Colonic mucosa (tissue), 4 donors: ENCODE measurements at regions not wholly inside any gene's neighbourhood (a gene's known extent, or its start where the extent isn't known, plus 50 kb on each side); places are given as distances from the start of the nearest gene placed in this dataset.
"Not testable (repeated sequence)": the region's sequence is repeated elsewhere in the genome, so short reads cannot be mapped to it uniquely, and the experiment has no call there.

ENCODE experiments used
- DNase-seq: peaks from one replicate; pipeline ENCODE4 v3.0.0-alpha.2; 2020
- H3K27ac ChIP-seq: fragments of 200-600 bp; one replicate; pipeline ENCODE4 v1.8.0; 2021
- H3K27me3 ChIP-seq: fragments of 200-600 bp; one replicate; pipeline ENCODE4 v1.8.0; 2021
- H3K36me3 ChIP-seq: fragments of 200-600 bp; one replicate; pipeline ENCODE4 v1.8.0; 2021
- H3K4me1 ChIP-seq: fragments of 200-600 bp; one replicate; pipeline ENCODE4 v1.8.0; 2021; ENCODE audit warnings: mild to moderate bottlenecking
- H3K4me3 ChIP-seq: fragments of 200-600 bp; one replicate; pipeline ENCODE4 v1.8.0; 2021
- H3K9ac ChIP-seq, 2 donors: one replicate each; pipeline ENCODE4 v1.7.0; 2013; ENCODE audit warnings: control low read depth in 2 of 2, low read depth in 2 of 2, low read length in 2 of 2
- H3K9me3 ChIP-seq: fragments of 200-600 bp; one replicate; pipeline ENCODE4 v1.8.0; 2021
- intact Hi-C: fragments of 100-400 bp; cut with DNase I; formaldehyde crosslinking; loops from one replicate; pipeline ENCODE4 v1.14.1; 2022
- TF ChIP-seq, protein P1 (sequence below): fragments of 200-600 bp; IDR thresholded peaks from one replicate; pipeline ENCODE4 v1.8.0; 2022; ENCODE audit warnings: antibody characterized with exemption, mild to moderate bottlenecking
- donor health status: healthy.
- donor health status: DM: no; HTN: no; CAD: no.
- donor health status: DM: no; HTN: no; CAD: no.

DNA sequence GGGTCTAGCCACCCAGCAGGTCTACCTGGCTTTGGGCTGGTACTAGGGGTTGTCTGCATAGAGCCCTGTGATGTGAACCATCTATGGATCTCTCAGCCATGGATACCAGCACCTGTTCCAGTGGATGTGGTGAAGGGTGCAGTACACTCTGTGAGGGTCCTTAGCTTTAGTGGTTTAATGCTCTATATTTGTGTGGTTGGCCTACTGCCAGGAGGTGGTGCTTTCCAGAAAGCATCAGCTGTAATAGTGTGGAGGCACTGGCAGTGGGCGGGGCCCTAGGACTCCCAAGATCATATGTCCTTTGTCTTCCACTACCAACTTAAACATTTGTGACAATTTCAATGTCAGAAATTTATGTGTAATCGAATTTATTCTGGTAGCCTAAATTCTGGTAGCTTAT lies 1065.1 kb downstream of the RPIA start:
- H3K4me3 ChIP-seq, H3K36me3 ChIP-seq, H3K9ac ChIP-seq, H3K27ac ChIP-seq, H3K4me1 ChIP-seq, intact Hi-C loops, DNase-seq, H3K27me3 ChIP-seq, H3K9me3 ChIP-seq: not testable (repeated sequence)

DNA sequence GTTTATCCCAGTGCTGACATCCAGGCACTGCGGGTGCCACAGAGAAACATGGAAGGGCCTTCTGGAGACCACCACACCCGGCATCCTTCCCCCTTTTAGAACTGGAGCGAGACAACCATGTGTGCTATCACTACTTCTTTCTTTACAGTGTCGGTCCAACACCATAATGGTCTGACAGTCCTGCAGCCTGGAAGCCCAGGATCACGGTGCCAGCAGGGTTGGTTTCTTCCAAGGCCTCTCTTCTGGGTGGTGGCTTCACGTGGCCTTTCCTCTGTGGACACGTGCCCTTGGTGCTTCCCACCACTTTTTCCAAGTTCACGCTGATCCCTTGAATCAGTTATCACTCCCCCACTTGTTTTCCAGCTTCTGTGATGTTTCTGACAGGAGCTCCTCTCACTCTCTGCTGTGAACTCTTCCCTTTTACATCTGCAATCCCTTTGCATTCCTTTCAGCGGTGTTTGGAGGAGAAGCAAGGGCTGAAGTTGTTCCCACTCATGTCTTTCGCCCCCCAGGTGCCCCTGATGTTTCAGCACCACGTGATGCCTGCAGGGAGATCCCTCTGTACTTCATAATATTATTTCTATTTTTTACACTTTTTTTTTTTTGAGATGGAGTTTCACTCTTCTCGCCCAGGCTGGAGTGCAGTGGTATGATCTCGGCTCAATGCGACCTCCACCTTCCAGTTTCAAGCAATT lies 1067.0 kb downstream of the RPIA start:
- intact Hi-C loops, H3K27ac ChIP-seq: not testable (repeated sequence)

DNA sequence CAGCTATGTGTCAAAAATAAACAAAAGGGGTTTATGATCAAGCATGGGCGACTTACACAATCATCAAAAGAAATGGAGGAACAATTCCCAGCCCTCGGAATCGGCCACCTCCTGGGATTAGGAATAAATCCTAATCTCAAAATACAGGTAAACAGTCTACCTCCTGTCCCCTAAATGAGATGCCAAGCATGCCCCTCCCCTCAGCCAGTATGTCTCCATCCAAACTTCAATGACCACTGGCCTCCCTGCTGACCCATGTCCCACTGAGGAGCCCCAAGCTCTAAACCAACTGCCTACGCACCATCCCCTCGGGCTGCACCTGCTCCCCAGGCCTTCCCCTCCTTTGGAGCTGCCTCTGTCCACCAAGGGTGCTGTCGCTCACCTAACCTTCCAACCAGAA lies 1069.3 kb downstream of the RPIA start:
- H3K36me3 ChIP-seq, DNase-seq, H3K9ac ChIP-seq, H3K4me3 ChIP-seq, H3K4me1 ChIP-seq, H3K27ac ChIP-seq, H3K27me3 ChIP-seq, H3K9me3 ChIP-seq, intact Hi-C loops: not testable (repeated sequence)

More for the DNA sequence above, 1067.0 kb downstream of the RPIA start:
- H3K4me1 ChIP-seq, H3K27me3 ChIP-seq, H3K36me3 ChIP-seq, DNase-seq, H3K9ac ChIP-seq, H3K4me3 ChIP-seq, H3K9me3 ChIP-seq: not testable (repeated sequence)

DNA sequence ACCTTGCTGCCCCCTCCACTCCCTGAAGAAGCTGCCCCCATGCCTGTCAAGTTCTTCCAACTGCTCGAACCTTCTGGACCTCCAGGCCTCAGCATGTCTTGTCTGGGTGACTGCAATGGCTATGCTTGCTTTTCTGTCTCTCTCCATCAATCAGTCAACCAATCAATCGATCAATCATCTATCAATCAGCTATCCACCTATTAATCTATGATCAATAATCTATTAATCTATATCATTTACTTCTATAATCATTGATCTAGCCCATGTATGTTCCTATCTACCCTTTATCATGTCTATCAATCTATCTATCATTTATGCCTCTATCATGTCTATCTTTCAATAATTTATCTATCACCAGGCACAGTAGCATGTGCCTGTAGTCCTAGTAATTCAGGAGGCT lies 1069.7 kb downstream of the RPIA start:
- H3K27me3 ChIP-seq, H3K9me3 ChIP-seq, H3K4me3 ChIP-seq, DNase-seq, H3K27ac ChIP-seq, intact Hi-C loops, H3K4me1 ChIP-seq, H3K36me3 ChIP-seq, H3K9ac ChIP-seq: not testable (repeated sequence)

DNA sequence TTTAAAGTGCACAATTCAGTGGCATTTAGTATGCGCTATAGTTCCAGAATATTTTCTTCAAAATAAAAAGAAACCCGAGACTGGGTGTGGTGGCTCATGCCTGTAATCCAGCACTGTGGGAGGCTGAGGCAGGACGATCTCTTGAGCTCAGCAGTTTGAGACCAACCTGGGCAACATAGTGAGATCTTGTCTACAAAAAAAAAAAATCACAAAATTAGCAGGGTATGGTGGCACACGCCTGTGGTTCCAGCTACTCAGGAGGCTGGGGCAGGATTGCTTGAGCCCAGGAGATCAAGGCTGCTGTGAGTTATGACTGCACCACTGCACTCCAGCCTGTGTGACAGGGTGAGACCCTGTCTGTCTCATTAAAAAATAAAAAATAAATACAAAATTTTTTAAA lies 1070.4 kb downstream of the RPIA start:
- H3K4me1 ChIP-seq, H3K27ac ChIP-seq, DNase-seq, intact Hi-C loops, H3K27me3 ChIP-seq, H3K4me3 ChIP-seq, H3K9ac ChIP-seq, H3K36me3 ChIP-seq, H3K9me3 ChIP-seq: not testable (repeated sequence)

DNA sequence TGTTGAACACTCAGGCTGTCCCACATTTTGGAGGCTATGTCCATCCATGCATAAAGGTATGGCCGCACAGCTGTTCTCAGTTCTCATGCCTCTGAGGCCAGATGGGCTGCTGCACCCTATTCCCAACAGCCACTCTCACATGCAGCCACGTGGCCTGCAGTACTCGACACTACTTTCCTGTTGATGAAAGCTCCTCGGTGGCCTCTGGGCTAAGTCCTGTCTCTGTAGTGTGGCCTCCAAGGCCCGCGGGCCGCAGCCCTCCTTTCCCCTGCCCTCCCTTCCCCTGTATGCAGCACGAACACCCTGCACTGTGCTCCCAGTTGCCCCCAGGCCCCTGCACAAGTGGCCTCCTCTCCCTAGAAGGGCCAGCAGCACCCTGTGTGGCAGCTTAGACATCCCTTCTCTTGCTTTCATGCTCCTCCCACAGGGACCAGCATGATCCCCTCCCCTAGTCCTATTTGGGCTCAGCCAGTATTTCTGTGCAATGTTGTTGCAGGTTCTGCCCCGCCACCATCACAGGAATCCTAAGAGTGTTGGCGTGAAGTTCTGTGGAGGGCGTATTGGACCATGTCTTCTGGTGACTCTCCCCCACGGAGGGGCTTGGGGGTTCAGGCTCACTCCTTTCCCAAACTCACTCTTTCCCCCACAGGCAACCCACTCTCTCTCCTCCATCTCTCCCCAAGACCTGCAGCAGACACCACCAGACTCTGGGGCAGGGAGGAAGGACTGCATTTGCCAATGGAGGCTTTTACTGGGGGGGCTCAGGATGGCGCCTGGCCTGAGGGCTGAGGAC lies 1071.2 kb downstream of the RPIA start:
- H3K9ac ChIP-seq, H3K27ac ChIP-seq, H3K4me3 ChIP-seq, intact Hi-C loops, H3K27me3 ChIP-seq, H3K4me1 ChIP-seq, H3K9me3 ChIP-seq, DNase-seq, H3K36me3 ChIP-seq: not testable (repeated sequence)

DNA sequence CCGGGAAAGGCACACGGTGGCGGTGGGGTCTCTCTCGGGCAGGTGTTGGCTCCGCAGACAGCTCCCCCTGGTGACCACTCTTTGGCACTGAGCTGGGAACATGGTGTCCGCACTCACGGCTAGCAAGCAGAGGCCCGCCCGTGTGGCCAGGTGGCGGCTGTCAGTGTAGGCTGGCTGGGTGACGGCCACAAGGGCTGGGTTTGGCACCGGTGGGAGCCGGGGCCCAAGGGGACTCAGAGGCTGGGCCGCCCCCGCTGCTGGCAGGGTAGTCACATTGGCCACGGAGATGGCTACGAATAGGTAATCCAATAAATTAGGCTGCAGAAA lies 1071.7 kb downstream of the RPIA start:
- Histone ChIP-seq H3K27me3 (no peaks in the 10 kb centered on the region), H3K4me3 (no peak overlapping the region), H3K36me3 (no peaks in the 10 kb centered on the region), H3K9me3 (no peaks in the 10 kb centered on the region), H3K27ac (no peak overlapping the region), H3K4me1 (no peaks in the 10 kb centered on the region), H3K9ac (no peak overlapping the region)
- no peak for DNase-seq
- TF ChIP-seq, protein P1, sequence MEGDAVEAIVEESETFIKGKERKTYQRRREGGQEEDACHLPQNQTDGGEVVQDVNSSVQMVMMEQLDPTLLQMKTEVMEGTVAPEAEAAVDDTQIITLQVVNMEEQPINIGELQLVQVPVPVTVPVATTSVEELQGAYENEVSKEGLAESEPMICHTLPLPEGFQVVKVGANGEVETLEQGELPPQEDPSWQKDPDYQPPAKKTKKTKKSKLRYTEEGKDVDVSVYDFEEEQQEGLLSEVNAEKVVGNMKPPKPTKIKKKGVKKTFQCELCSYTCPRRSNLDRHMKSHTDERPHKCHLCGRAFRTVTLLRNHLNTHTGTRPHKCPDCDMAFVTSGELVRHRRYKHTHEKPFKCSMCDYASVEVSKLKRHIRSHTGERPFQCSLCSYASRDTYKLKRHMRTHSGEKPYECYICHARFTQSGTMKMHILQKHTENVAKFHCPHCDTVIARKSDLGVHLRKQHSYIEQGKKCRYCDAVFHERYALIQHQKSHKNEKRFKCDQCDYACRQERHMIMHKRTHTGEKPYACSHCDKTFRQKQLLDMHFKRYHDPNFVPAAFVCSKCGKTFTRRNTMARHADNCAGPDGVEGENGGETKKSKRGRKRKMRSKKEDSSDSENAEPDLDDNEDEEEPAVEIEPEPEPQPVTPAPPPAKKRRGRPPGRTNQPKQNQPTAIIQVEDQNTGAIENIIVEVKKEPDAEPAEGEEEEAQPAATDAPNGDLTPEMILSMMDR: no peak
- intact Hi-C loops: no loop called here

DNA sequence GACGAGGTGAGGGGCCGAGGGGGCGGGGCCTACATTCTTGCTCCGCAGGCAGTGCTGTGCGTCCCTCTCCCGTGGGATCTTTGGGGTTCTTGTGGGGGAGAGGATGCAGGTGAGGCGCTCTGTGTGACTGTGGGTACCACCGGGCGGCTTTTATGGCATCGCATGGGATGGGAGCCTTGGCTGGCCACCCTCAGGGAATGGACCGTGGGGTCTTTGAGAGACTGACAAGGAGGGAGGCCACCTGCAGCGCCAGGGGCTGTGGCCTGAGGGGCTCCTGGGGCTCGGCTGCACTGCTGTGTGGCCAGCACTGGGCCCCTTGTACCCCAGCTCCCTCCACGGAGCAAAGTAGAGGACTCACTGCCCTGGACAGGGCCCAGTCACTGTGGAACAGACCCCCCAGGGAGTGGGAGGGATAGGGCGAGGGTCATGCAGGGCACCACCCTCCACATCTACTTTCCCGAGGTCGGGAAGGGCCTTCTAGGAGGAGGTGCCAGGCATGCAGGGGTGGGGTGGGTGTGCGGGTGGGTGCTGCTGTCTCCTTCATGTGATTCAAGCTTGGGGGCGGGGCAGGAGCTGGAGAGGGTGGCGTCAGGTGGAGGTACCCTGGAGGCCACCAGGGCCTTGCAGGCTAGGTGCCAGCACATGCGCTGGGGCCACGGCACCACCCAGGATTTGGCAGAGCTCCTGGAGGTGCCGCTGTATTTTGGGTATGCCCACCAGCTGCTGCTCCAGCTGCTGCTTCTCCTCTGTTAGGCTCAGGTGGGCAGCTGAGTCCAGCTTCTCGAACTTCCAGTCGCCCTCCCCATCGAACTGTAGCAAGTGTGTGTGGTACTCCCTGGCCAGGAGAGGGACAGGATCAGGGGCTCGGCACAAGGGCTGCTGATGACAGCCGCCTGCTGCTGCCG lies 1072.4 kb downstream of the RPIA start:
- Histone ChIP-seq H3K9ac (no peak overlapping the region), H3K27me3 (no peaks in the 10 kb centered on the region), H3K27ac (no peak overlapping the region), H3K9me3 (no peaks in the 10 kb centered on the region), H3K4me3 (no peak overlapping the region), H3K4me1 (no peaks in the 10 kb centered on the region), H3K36me3 (no peaks in the 10 kb centered on the region)
- DNase-seq: no peak
- intact Hi-C loops: no loop called here
- TF ChIP-seq, protein P1: no peak

DNA sequence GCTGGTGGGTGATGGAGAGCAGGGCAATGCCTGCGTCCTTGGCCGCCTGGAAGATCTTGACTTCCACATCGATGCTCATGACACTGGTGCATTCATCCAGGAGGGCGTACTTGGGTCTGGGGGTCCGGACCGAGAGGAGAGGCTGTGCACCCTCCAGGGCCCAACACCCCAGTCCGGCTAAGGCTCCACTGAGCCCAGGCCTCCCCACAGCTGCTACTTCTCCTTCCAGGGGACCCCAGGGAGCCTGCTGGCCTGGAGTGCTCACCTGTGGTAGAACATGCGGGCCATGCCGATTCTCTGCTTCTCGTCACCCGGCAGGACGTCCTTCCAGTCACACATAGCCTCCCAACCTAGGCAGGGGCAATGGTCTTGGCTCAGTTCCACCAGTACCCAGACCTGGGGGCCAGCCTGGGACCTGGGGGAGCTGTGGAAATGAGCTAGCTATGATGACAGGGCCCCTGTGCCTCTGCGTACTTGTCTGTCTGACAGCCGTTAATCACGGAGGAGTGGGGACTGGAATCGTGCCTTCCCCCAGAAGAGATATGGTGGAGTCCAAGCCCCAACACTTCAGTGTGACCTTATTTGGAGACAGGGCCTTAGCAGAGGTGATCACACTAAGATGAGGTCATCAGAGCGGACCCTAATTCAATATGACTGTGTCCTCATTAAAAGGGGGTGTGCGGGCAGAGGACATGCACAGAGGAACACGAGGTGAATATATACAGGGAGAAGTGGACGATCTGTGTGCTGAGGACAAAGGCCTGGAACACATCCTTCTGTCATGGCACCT lies 1073.3 kb downstream of the RPIA start:
- intact Hi-C loops, H3K9ac ChIP-seq, H3K27me3 ChIP-seq, H3K4me3 ChIP-seq, DNase-seq, H3K36me3 ChIP-seq, H3K4me1 ChIP-seq, H3K27ac ChIP-seq, H3K9me3 ChIP-seq: not testable (repeated sequence)

DNA sequence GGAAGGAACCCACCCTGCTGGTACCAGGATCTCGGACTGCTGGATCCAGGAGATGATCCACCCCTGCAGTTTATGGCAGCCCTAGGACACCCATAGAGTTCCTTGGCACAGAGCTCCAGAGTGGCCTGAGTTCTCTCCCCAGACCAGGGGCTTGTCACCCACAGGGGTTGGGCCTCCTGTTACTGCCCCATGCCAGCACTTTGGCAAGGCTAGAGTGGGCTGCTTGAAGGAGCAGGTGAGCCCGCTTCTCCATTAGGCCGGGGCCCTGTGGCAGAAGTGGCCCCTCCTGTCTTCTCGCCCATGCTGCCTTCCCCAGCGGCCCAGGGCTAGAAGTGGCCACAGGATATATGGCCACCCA lies 1073.9 kb downstream of the RPIA start:
- DNase-seq, H3K9ac ChIP-seq, intact Hi-C loops, H3K27ac ChIP-seq, H3K4me3 ChIP-seq, H3K9me3 ChIP-seq, H3K27me3 ChIP-seq, H3K4me1 ChIP-seq, H3K36me3 ChIP-seq: not testable (repeated sequence)
